HCT116 (cell line): ENCODE measurements at regions not wholly inside any gene's neighbourhood (a gene's known extent, or its start where the extent isn't known, plus 50 kb on each side); places are given as distances from the start of the nearest gene placed in this dataset.

Source experiments
- ATAC-seq: fragments of 200-7000 bp; cut with Tn5 transposase; 2 replicates; pipeline ENCODE4 v1.9.1; 2020; ENCODE audit warnings: mild to moderate bottlenecking, moderate library complexity
- BruUV-seq: library from RNA; stranded (reverse); fragments of 400-500 nt; replicated peaks from 2 replicates; lab custom pipeline; 2021; lab: Mats Ljungman, UMichigan
- CTCF ChIA-PET: fragments of 300-600 bp; sonication (Branson Sonifier 250); formaldehyde crosslinking; loops from one replicate; lab custom pipeline; 2021; ENCODE audit warnings: antibody characterized with exemption; lab: Charles Lee
- POLR2A ChIA-PET: fragments of 300-600, 350-600 bp; sonication (Branson Sonifier 250); formaldehyde crosslinking; loops from one replicate; lab custom pipeline; 2021; ENCODE audit warnings: antibody characterized with exemption; lab: Charles Lee
- RAD21 ChIA-PET, 2 experiments: fragments of 300-600 bp; sonication (Branson Sonifier 250); formaldehyde crosslinking; loops; one replicate each; lab custom pipeline; 2023; ENCODE audit warnings: low total read pairs in 2 of 2; ENCODE audit not compliant: uncharacterized antibody in 2 of 2, unreplicated experiment in 2 of 2, low non-redundant PET in 1 of 2; lab: Charles Lee
- DNase-seq: peaks from one replicate; pipeline ENCODE4 v3.0.0-alpha.2; 2010; ENCODE audit warnings: low read depth, low spot score
- H2AFZ ChIP-seq: fragments of 200-600 bp; shearing (Covaris generic), sonication (generic); 2 replicates; pipeline ENCODE4 v1.6.1; 2017; ENCODE audit warnings: low read depth, mixed run types, mixed read lengths, antibody characterized with exemption, low read length; ENCODE audit not compliant: poor library complexity, severe bottlenecking
- H3K27ac ChIP-seq: 2 replicates; pipeline ENCODE4 v1.5.1; 2012; ENCODE audit warnings: low read depth, low read length
- H3K27me3 ChIP-seq: fragments of 200-600 bp; sonication (generic); 2 replicates; pipeline ENCODE4 v1.6.1; 2016; ENCODE audit warnings: mixed run types, low read length, mixed read lengths; ENCODE audit not compliant: insufficient read depth
- H3K36me3 ChIP-seq, 2 experiments: fragments of 200-500 bp in 1 of 2; fragments of 200-600 bp in 1 of 2; sonication (Bioruptor generic) in 1 of 2; sonication (generic) in 1 of 2; 2 replicates each; pipeline versions ENCODE4 v1.5.1 to v1.6.1; 2014 to 2016; ENCODE audit warnings: low read length in 2 of 2, inconsistent platforms in 1 of 2, mixed read lengths in 1 of 2, mixed run types in 1 of 2; ENCODE audit not compliant: insufficient read depth in 2 of 2, control insufficient read depth in 1 of 2
- H3K4me1 ChIP-seq, 2 experiments: fragments of 200-600 bp in 1 of 2; sonication (generic) in 1 of 2; 2 replicates each; pipeline versions ENCODE4 v1.5.1 to v1.6.1; 2012 to 2017; ENCODE audit warnings: low read length in 2 of 2, inconsistent platforms in 1 of 2, mild to moderate bottlenecking in 1 of 2, mixed read lengths in 1 of 2, mixed run types in 1 of 2, moderate library complexity in 1 of 2; ENCODE audit not compliant: insufficient read depth in 2 of 2, control insufficient read depth in 1 of 2
- H3K4me2 ChIP-seq: fragments of 200-600 bp; sonication (generic); 2 replicates; pipeline ENCODE4 v1.6.1; 2017; ENCODE audit warnings: mixed run types, low read length, mixed read lengths
- H3K4me3 ChIP-seq, 2 experiments: fragments of 200-600 bp in 1 of 2; sonication (generic) in 1 of 2; replicated peaks in 1 of 2; 2 replicates each; pipeline ENCODE4 v1.5.1; 2011 to 2016; ENCODE audit warnings: low read length in 2 of 2, control low read depth in 1 of 2, low read depth in 1 of 2, mild to moderate bottlenecking in 1 of 2, mixed read lengths in 1 of 2, mixed run types in 1 of 2
- H3K79me2 ChIP-seq: fragments of 200-600 bp; sonication (generic); 2 replicates; pipeline ENCODE4 v1.6.1; 2017; ENCODE audit warnings: mild to moderate bottlenecking, mixed run types, low read length, moderate library complexity, mixed read lengths; ENCODE audit not compliant: insufficient read depth
- H3K9ac ChIP-seq: fragments of 200-600 bp; sonication (generic); 2 replicates; pipeline ENCODE4 v1.6.1; 2016; ENCODE audit warnings: low read length, mixed read lengths
- H3K9me2 ChIP-seq: fragments of 200-600 bp; sonication (generic), shearing (Covaris generic); 2 replicates; pipeline ENCODE4 v1.6.1; 2017; ENCODE audit warnings: mixed run types, mild to moderate bottlenecking, moderate library complexity; ENCODE audit not compliant: insufficient read depth
- H3K9me3 ChIP-seq, 2 experiments: fragments of 200-500 bp in 1 of 2; fragments of 200-600 bp in 1 of 2; sonication (Bioruptor generic) in 1 of 2; sonication (generic) in 1 of 2; 2 replicates each; pipeline ENCODE4 v1.6.1; 2014 to 2017; ENCODE audit warnings: low read length in 2 of 2, mixed read lengths in 2 of 2, inconsistent platforms in 1 of 2, low read depth in 1 of 2, mild to moderate bottlenecking in 1 of 2, mixed run types in 1 of 2, moderate library complexity in 1 of 2; ENCODE audit not compliant: control insufficient read depth in 1 of 2, insufficient read depth in 1 of 2
- H4K20me1 ChIP-seq: fragments of 200-600 bp; sonication (generic), shearing (Covaris generic); 2 replicates; pipeline ENCODE4 v1.6.1; 2017; ENCODE audit warnings: mixed run types, mild to moderate bottlenecking, moderate library complexity; ENCODE audit not compliant: insufficient read depth
- ATF3 ChIP-seq: IDR thresholded peaks from 2 replicates; pipeline ENCODE4 v1.6.1; 2012
- CEBPB ChIP-seq: IDR thresholded peaks from 2 replicates; pipeline ENCODE4 v1.6.1; 2012; ENCODE audit warnings: low read depth
- CTCF ChIP-seq, 3 experiments: fragments of 200-600 bp in 1 of 3; sonication (generic) in 1 of 3; IDR thresholded peaks in 2 of 3; conservative IDR thresholded peaks in 1 of 3; 2 replicates each; pipeline ENCODE4 v1.5.1; 2012 to 2017; ENCODE audit warnings: low read depth in 2 of 3, low read length in 2 of 3, antibody characterized with exemption in 1 of 3, borderline replicate concordance in 1 of 3, control low read depth in 1 of 3, mild to moderate bottlenecking in 1 of 3, mixed read lengths in 1 of 3, mixed run types in 1 of 3, moderate library complexity in 1 of 3; ENCODE audit not compliant: insufficient read depth in 1 of 3
- EGR1 ChIP-seq: IDR thresholded peaks from 2 replicates; pipeline ENCODE4 v1.6.1; 2012; ENCODE audit warnings: low read depth
- ELF1 ChIP-seq: IDR thresholded peaks from 2 replicates; pipeline ENCODE4 v1.6.1; 2012; ENCODE audit warnings: low read depth, borderline replicate concordance
- EZH2 ChIP-seq: fragments of 200-600 bp; sonication (generic); IDR thresholded peaks from 2 replicates; pipeline ENCODE4 v1.6.1; 2017; ENCODE audit warnings: antibody characterized with exemption, mixed run types
- FOSL1 ChIP-seq: IDR thresholded peaks from 2 replicates; pipeline ENCODE4 v1.6.1; 2012; ENCODE audit warnings: low read depth
- JUND ChIP-seq: IDR thresholded peaks from 2 replicates; pipeline ENCODE4 v1.6.1; 2012
- REST ChIP-seq: IDR thresholded peaks from 2 replicates; pipeline ENCODE4 v1.6.1; 2012; ENCODE audit warnings: low read depth
- SP1 ChIP-seq: IDR thresholded peaks from 2 replicates; pipeline ENCODE4 v1.6.1; 2012; ENCODE audit warnings: low read depth
- SRF ChIP-seq: IDR thresholded peaks from 2 replicates; pipeline ENCODE4 v1.6.1; 2012; ENCODE audit warnings: low read depth
- TCF7L2 ChIP-seq: IDR thresholded peaks from 2 replicates; pipeline ENCODE4 v1.7.0; 2011; ENCODE audit warnings: borderline replicate concordance, inconsistent platforms; ENCODE audit not compliant: insufficient read depth, insufficient read length; ENCODE audit errors: extremely low read depth
- YY1 ChIP-seq: IDR thresholded peaks from 2 replicates; pipeline ENCODE4 v1.6.1; 2011; ENCODE audit warnings: low read length, low read depth, moderate library complexity, mild to moderate bottlenecking; ENCODE audit not compliant: insufficient replicate concordance; ENCODE audit errors: extremely low read depth
- ZNF274 ChIP-seq: fragments of 200-500 bp; sonication (Bioruptor generic); IDR thresholded peaks from 2 replicates; pipeline ENCODE4 v1.6.1; 2014; ENCODE audit warnings: mild to moderate bottlenecking, low read depth, low read length, inconsistent platforms
- intact Hi-C: fragments of 100-400 bp; cut with micrococcal nuclease; formaldehyde crosslinking; loops from 2 replicates; pipeline ENCODE4 v1.10.0; 2022

GRCh38 chr5:125497651-125498050 is 751.2 kb upstream of the ZNF608 start:
- Histone ChIP-seq H2AFZ (no peak overlapping the region), H4K20me1 (no peaks in the 10 kb centered on the region), H3K4me2 (no peak overlapping the region), H3K9ac (no peak overlapping the region), H3K9me2 (no peaks in the 10 kb centered on the region), H3K36me3 (no peaks in the 10 kb centered on the region)
- ChIA-PET CTCF (no interaction called here), POLR2A (no interaction called here)
- no peak for DNase-seq
- TF ChIP-seq TCF7L2 = no peak
- TF ChIP-seq ATF3 = no peak
- TF ChIP-seq SRF = no peak
- no peak for TF ChIP-seq CEBPB
- TF ChIP-seq EGR1 = no peak
- no peak for TF ChIP-seq YY1
- TF ChIP-seq REST = no peak
- no peak for TF ChIP-seq JUND
- TF ChIP-seq EZH2 = no peak
- TF ChIP-seq FOSL1 = no peak
- TF ChIP-seq CTCF (IDR thresholded peaks at IDR 0.05 in 2 of 3, conservative IDR thresholded peaks at IDR 0.05 in 1 of 3; ENCODE audit: borderline replicate concordance in 1 of 3, insufficient read depth in 1 of 3, low read depth in 2 of 3, low read length in 2 of 3) = no peak
- TF ChIP-seq ZNF274 = no peak
- no peak for TF ChIP-seq ELF1
- no peak for TF ChIP-seq SP1
- TF ChIP-seq, all 23 proteins: peak for 0
- no peak overlapping the region for H3K4me3 ChIP-seq
- H3K27ac ChIP-seq = no peak overlapping the region
- no peaks in the 10 kb centered on the region for H3K27me3 ChIP-seq
- no peaks in the 10 kb centered on the region for H3K79me2 ChIP-seq
- ATAC-seq = no peak
- intact Hi-C loops = no loop called here
- RAD21 ChIA-PET = no interaction called here
- no peaks in the 10 kb centered on the region for H3K4me1 ChIP-seq
- BruUV-seq = no TSS peak
- peaks cover 0 to 3% of the 10 kb centered on the region in 2 experiments; a peak in 1 of 4 replicates for H3K9me3 ChIP-seq
